PC-3 (cell line): ENCODE measurements at regions not wholly inside any gene's neighbourhood (a gene's known extent, or its start where the extent isn't known, plus 50 kb on each side); places are given as distances from the start of the nearest gene placed in this dataset.

Source experiments
- CTCF ChIP-seq: fragments of 300-600 bp; sonication (generic); conservative IDR thresholded peaks from 2 replicates; pipeline ENCODE4 v1.5.1; 2017; ENCODE audit warnings: antibody characterized with exemption, low read depth, mild to moderate bottlenecking, low read length
- EZH2 ChIP-seq: fragments of 300-600 bp; sonication (generic); IDR thresholded peaks from one replicate; pipeline ENCODE4 v1.6.1; 2017; ENCODE audit warnings: antibody characterized with exemption, mild to moderate bottlenecking, low read length; ENCODE audit not compliant: unreplicated experiment

- TF ChIP-seq CTCF, result no peak
- no peak for TF ChIP-seq EZH2
Measured at GRCh38 chr15:87728998-87729397, 527.5 kb downstream of the NTRK3 start.
